ENCODE measurements at regions not wholly inside any gene's neighbourhood (a gene's known extent, or its start where the extent isn't known, plus 50 kb on each side); places are given as distances from the start of the nearest gene placed in this dataset.

GRCh38 chrX:39595977-39596376 lies 501.8 kb downstream of the BCOR start:
- Mint-ChIP-seq H3K4me1 (no peaks in the 10 kb centered on the region), H3K27ac (no peak overlapping the region), H3K27me3 (ENCODE audit: insufficient read depth) (peaks cover 5% of the 10 kb centered on the region), H3K36me3 (ENCODE audit: low read depth) (no peaks in the 10 kb centered on the region), H3K4me3 (no peak overlapping the region), H3K9me3 (peaks cover 22% of the 10 kb centered on the region)
- no peak overlapping the region for H3K27ac ChIP-seq (ENCODE audit: low read depth, low read length)
- no peak for DNase-seq
- no peak for TF ChIP-seq CTCF (conservative IDR thresholded peaks at IDR 0.05)
- no peaks in the 10 kb centered on the region for H3K4me1 ChIP-seq (ENCODE audit: control insufficient read depth, insufficient read depth, low read length)
- no peak overlapping the region for H3K9ac ChIP-seq (ENCODE audit: extremely low read depth, low read length, poor library complexity, severe bottlenecking)
- H3K27me3 ChIP-seq (ENCODE audit: control insufficient read depth, insufficient read depth, low read length, poor library complexity, severe bottlenecking), result no peaks in the 10 kb centered on the region
- no peak overlapping the region for H3K4me3 ChIP-seq (ENCODE audit: low read length)
- no peaks in the 10 kb centered on the region for H3K36me3 ChIP-seq (ENCODE audit: control insufficient read depth, insufficient read depth, low read length)
- 20 to 78% methylated on average over 1 of the region's 1 CpG for WGBS, 2 experiments (ENCODE audit: insufficient coverage in 1 of 2, insufficient read length in 1 of 2)
- H3K9me3 ChIP-seq (ENCODE audit: control insufficient read depth, low read length), result no peaks in the 10 kb centered on the region

- Mint-ChIP-seq H3K4me1 (no peaks in the 10 kb centered on the region), H3K27ac (no peak overlapping the region), H3K27me3 (ENCODE audit: insufficient read depth) (peaks cover 5% of the 10 kb centered on the region), H3K36me3 (ENCODE audit: low read depth) (no peaks in the 10 kb centered on the region), H3K4me3 (no peak overlapping the region), H3K9me3 (peaks cover 22% of the 10 kb centered on the region)
- Histone ChIP-seq H3K9ac (ENCODE audit: extremely low read depth, low read length, poor library complexity, severe bottlenecking) (no peak overlapping the region), H3K9me3 (ENCODE audit: control insufficient read depth, low read length) (no peaks in the 10 kb centered on the region), H3K27ac (ENCODE audit: low read depth, low read length) (no peak overlapping the region), H3K4me3 (ENCODE audit: low read length) (no peak overlapping the region), H3K27me3 (ENCODE audit: control insufficient read depth, insufficient read depth, low read length, poor library complexity, severe bottlenecking) (no peaks in the 10 kb centered on the region), H3K36me3 (ENCODE audit: control insufficient read depth, insufficient read depth, low read length) (no peaks in the 10 kb centered on the region), H3K4me1 (ENCODE audit: control insufficient read depth, insufficient read depth, low read length) (no peaks in the 10 kb centered on the region)
- TF ChIP-seq CTCF (conservative IDR thresholded peaks at IDR 0.05), result no peak
- no peak for DNase-seq
Observed at GRCh38 chrX:39596437-39596836, 501.3 kb downstream of the BCOR start.

- 96 to 98% methylated on average over 4 to 6 of the region's 6 CpGs for WGBS, 2 experiments (ENCODE audit: insufficient coverage in 1 of 2, insufficient read length in 1 of 2)
- Mint-ChIP-seq H3K9me3 (peaks cover 12% of the 10 kb centered on the region), H3K4me3 (no peak overlapping the region), H3K36me3 (ENCODE audit: low read depth) (no peaks in the 10 kb centered on the region), H3K27me3 (ENCODE audit: insufficient read depth) (peaks cover 5% of the 10 kb centered on the region), H3K4me1 (peaks cover 3% of the 10 kb centered on the region), H3K27ac (no peak overlapping the region)
- H3K9ac ChIP-seq (ENCODE audit: extremely low read depth, low read length, poor library complexity, severe bottlenecking), result no peak overlapping the region
- no peak for DNase-seq
- H3K4me3 ChIP-seq (ENCODE audit: low read length), result no peak overlapping the region
- no peak for TF ChIP-seq CTCF (conservative IDR thresholded peaks at IDR 0.05)
- no peaks in the 10 kb centered on the region for H3K9me3 ChIP-seq (ENCODE audit: control insufficient read depth, low read length)
- H3K36me3 ChIP-seq (ENCODE audit: control insufficient read depth, insufficient read depth, low read length), result no peaks in the 10 kb centered on the region
- H3K27ac ChIP-seq (ENCODE audit: low read depth, low read length), result no peak overlapping the region
- H3K4me1 ChIP-seq (ENCODE audit: control insufficient read depth, insufficient read depth, low read length), result no peaks in the 10 kb centered on the region
- no peaks in the 10 kb centered on the region for H3K27me3 ChIP-seq (ENCODE audit: control insufficient read depth, insufficient read depth, low read length, poor library complexity, severe bottlenecking)
Observed at GRCh38 chrX:39599339-39599738, 498.4 kb downstream of the BCOR start.

Data from endodermal cell (in vitro differentiated cells).